GM04504 (cell line): ENCODE measurements at regions not wholly inside any gene's neighbourhood (a gene's known extent, or its start where the extent isn't known, plus 50 kb on each side); places are given as distances from the start of the nearest gene placed in this dataset.

ENCODE experiments used
- DNase-seq: peaks from one replicate; pipeline ENCODE4 v3.0.0-alpha.2; 2012; ENCODE audit warnings: low read depth

DNA sequence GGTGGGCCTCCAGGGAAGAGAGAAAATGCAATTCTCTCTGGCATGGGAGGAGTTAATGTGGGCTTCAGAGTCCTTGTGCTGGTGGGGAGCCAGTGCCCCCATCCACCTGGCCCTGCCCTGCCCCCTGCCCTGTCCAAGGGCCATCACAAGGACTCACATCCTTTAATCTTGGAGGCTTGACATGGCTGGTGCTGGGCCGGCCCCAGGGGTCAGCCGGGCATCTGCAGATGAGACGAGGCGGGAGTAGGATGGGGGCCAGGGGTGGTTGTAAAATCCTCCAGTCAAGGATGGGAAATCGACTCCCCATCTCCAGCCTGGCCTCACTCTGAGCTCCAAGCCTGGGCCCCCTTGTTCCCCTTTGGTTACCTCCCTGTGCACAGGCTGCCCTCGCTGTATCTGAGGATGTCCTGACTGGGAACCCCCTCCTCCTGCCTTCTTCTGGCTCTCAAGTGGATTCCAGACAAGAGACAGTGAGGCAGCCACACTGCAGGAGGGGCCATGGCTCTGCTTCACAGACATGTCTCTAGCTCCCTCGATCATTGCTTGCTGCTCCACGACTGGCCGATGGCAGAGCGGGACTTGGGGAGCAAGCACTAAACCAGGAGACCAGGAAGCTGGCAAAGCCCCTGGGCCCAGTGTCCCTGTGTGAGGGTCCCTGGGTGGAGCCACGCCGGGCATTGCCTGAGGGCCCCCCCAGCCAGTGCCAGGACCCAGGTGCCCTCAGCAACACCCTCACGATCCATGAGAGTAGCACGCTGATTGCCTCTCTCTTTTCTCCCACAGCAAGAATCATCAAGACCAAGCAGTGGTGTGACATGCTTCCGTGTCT is 1120.5 kb downstream of the BRD1 start:
- no peak for DNase-seq

DNA sequence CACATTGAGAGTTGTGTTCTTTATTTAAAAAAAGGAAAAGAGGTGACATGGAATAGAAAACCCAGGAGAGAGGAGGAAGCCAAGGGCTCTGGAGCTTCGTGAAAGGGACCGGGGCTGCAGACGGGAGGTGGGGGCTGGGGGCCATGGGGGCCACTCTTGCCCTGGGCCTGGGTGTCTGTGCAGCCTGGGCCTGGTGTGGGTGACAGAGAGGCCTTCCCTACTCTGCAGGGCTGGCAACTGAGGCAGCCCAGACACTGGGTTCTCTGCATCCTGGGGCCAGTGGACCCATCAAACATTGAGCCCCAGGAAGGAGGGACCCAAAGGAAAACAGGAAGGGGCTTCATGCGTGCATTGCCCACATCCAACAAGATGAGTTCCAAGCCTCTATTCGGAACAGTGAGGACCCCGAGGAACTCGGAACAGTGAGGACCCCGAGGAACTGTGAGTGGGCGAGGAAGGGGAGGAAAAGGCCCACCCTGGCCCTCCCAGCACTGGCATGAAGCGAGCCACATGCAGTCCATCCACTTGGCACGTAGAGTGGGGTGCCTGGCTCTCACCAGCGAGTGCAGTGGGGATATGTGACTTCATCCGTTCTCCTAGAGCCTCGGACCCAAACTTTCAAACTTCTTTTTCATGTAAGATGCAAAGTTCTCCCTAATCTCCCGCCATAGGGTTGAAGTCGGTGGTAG is 1121.6 kb downstream of the BRD1 start:
- no peak for DNase-seq

DNA sequence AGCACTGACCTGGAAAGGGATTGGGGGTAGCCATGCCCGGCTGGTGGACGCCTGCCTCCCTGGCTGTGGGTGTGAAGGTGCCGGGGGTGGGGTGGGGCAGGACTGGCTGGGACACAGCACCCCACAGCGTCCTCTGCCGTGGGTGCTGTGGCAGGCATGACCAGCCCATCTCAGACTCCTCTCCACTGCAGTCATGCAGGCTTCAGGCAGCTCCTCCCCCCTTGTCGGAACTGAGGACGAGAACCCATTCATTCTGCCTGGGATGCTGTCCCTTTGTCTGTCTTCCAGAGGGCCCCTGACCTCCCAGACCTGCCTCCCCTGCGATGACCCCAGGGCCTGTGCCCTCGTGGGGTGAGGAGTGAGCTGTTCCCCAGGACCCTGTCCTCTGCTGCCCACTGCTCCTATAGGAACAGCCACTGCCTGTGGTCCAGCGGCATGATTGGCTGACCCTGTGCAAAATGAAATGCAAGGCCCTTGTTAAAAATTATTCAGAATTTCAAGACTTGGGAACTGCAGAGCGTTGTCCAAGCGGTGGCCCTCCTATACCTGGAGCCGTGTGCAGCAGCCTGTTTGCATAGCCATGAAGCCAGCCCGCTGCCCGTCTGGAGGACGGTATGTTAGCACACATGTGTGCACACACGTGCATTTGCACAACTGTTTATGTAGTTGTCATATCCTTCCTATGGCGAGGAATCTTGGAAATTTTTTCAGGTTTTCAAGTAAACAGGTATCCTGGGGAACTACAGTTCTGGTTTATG is 1122.3 kb downstream of the BRD1 start:
- DNase-seq, result no peak

DNA sequence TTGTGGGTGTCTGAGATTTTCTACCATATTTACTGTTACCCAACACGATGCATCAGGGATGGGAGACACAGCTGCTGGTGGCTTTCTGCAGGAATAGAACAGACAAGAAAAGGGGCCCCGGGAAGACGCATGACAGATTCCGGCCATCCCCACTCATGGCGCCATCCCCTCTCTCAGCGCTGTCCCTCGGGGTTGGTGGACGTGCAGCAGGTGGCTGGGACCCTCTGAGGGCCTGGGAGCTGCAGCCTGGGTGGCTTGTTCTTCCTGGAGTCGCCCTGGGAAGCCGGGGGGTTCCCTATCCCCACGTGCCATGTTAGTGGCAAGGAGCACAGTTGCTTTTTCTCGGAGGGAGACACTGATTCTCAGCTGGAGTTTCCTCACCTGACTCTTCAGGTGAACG is 1123.3 kb downstream of the BRD1 start:
- DNase-seq, result no peak

DNA sequence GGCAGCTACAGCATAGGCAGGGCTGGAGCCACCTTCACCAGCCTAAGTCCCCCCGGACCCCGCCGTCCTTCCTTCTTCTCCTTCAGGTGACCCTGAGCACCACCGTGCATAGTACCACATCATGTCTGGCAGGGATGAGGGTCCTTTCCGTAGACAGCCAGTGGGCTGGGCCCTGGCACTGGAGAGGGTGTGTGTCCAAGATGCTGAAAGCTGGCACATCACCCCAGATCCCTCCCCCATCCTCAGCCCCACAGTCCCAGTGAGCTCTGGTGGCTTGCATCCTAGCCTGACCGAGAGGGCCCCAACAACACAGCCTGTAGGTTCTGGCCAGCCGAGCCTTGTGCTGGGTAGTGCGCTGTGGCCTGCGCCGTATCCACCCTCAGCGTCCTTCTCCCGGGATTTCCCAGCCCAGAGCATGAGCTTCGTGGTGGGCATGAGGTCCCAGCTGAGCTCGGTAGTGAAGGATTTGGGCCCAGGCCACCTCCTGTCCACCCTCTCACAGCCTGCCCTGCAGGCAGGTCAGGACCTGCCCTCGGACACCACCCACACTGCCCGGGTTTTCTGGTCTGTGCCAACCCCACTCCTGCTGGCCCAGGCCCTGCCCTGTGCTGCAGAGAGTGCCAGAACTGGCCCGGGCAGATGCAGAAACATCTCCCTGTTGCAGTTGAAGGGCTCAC is 1124.3 kb downstream of the BRD1 start:
- no peak for DNase-seq

DNA sequence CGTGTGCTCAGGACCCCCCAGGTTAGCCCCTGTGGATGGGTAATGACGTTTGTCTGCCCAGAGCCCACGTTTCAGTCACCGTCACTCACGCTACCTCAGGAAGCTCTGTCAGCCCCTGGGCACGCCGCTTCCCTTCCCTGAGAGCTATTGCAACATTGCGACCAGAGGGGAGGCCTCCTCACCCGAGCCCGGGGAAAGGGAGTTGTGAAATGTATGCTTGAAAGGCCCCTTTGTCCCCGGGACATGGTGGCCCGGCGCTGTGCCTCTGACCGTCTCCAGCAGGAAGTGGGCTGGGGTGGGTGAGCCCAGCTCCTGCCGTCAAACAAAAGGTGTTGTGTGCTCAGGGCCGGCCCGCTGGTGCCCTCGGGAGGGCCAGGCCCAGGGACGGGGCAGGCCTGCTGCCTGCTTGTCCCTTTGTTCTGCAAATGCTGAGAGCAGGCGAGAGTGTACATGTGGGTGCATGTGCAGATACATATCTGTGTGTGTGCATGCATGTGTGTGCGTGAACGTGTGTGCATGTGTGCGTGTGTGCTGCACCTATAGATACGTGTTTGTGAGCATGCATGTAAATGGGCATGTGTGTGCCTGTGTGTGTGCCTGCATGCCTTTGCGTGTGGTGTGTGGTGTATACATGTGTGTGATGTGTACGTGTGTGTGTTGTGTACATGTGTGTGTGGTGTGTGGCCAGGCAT is 1125.0 kb downstream of the BRD1 start:
- no peak for DNase-seq

DNA sequence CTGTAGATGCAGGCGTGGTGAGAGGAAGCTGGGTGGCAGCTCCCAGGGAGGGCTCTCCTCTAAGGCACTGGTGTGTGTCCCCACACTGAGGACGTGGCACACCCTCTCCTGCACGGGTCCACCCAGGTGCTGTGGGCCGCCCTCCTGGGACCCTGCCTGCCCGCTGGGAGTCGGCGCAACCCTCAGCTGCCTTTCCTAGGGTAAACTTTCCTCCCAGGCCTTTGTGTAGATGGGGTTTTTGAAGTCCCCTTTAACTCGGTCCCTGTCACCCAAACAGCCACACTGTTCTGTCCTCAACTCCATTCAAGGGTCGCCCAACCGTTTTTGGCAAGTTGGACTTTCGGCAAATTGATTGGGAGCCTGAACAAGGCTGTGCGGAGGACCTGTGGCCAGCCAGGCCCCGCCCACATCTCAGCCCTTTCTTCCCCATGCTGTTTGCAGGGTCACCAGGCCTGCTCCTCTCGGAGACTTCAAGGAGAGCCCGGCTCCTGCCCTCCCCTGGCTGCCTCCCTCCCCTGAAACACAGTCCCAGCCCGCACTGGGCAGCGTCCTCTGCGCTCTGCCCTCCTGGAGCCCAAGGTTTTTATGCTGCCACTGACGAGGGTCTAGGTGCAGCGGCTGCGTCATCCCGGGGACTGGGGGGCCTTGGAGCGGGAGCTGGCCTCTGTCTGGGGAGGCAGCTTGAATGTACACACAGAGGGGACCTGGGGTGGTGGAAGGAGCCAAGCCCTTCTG is 1126.2 kb downstream of the BRD1 start:
- no peak for DNase-seq

DNA sequence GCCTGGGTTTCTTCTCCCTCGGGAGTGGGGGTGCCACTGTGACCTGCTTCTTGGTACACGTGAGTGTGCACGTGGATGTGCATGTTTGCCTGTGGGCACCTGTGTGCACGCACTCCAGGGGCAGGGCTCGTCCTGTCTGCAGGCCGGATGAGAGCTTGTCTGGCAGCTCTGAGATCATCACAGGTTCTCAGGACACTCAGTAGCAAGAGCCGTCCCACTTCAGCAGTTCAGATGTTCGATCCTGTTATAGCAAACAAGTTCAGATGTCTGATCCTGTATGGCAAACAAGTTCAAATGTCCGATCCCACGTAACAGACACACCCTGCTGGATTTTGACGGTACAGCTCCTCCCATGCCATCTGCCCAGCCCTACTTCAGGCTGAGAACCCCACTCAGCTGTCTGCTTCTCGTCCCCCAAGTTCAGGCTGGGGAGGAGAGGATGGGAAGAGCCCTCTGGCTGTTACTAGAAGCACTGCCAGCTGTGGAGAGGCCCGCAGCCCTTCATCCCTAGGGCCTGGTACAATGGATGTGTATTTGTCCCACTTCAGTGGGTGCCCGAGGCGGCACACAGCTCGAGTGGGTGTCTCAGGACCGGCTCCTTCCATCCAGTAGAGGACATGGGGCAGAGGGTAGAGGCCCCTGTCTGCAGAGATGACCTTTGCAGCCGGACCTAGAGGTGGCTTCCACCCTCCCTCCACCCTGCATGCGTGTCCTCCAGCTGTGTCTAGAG is 1126.9 kb downstream of the BRD1 start:
- no peak for DNase-seq

DNA sequence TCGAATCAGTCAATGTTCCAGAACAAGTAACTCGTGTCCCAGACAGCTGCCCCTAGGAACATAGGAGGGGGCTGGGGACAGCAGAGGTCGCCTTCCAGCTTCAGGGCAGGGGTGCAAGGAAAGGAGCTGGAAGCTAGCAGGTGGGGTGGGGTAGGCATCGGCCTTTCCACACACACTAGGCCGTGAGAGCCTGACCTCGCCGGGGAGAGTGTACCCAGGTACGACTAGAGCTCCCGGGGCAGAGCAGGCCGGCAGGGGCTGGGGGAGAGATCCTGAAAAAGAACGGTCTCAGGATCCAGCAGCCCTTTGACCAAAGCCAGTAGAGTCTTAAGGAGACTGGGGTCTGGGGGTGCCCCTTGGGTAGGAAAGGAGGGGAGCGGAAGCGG is 1127.5 kb downstream of the BRD1 start:
- no peak for DNase-seq

DNA sequence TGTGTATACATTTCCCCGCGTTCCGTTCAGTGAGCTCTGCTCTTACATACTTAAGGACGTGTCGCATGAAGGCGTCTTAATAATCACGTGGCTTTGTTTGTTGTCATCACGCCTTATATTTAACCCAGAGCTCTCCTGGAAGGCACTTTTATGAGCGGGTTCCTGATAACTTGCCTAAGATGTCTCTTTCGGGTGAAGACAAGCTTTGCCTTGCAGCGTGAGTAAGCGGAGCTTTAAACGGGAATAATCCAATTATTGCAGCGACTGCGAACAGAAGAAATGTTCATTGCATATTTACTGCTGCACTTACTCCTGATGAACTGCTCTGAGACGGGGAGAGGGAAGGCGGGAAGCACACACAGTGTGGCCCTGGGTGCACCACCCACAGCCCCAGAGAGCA is 1128.2 kb downstream of the BRD1 start:
- no peak for DNase-seq

DNA sequence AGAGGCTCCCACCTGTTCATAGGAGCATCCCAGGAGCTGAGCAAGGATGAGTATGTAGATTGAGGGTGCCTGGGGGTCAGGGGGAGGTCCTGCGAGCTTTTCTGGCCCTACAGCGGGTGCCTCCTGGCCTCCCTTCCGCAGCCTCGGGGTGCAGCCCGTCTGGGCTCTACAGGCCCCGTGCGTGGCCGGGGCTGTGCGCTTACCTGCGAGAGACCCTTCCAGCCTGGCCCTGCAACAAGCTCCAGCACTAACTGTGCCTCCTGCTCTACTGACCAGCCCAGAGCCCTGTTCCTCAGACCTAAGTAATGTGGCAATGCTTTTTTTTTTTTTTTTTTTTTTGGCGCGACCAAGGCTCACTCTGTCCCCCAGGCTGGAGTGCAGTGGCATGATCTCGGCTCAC is 1129.1 kb downstream of the BRD1 start:
- DNase-seq, result no peak

DNA sequence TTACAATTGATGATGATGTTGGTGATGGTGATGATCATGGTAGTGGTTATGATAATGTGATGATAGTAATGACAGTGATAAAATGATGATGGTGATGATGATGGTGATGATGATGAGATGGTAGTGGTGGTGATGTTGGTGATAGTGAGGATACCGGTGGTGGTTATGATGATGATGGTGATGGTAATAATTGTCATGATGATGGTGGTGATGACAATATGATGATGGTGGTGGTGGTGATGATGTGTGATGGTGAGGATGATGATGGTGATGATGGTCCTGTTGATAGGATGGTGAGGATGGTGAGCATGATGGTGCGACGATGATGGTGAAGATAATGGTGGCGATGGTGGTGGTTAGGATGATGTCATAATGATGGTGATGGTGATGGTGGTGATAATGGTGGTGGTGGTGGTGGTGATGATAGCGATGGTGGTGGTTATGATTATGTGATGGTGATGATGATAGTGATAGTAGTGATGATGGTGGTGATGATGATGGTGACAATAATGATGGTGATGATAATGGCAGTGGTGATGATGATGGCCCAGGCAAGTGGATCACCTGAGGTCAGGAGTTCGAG is 1129.9 kb downstream of the BRD1 start:
- no peak for DNase-seq

DNA sequence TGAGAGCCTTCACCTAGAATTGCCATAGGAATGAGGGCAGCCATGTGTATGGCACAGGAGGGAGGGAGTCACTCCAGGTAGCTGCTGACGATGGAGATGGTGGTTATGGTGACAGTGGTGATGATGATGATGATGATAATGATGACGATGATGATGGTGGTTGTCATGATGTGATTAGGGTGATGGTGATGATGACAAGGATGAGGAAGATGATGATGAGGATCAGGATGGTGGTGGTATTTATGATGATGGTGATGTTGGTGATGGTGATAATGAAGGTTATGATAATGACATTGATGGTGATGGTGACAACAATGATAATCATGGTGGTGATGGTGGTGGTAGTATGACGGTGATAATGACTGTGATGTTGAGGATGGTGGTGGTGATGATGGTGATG is 1130.5 kb downstream of the BRD1 start:
- DNase-seq, result no peak

DNA sequence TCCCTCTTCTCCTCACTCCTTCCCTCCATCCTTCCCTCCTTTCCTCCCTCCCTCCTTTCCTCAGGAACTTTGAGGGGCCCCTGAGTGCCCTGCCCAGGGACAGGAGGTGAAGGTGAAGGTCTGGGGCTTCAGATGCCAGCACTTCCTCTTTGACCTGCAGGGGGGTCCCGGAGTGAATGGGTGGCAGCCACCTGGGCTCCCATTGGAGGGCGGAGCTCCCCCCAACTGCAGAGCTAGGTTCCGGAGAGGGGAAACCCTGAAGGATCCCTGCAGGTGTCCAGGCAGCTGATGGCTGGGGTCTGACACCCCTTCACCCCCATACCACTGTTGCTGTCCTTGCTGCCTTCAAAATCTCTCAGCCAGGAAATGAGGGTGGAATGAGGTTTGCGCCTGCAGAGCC is 1131.3 kb downstream of the BRD1 start:
- no peak for DNase-seq

DNA sequence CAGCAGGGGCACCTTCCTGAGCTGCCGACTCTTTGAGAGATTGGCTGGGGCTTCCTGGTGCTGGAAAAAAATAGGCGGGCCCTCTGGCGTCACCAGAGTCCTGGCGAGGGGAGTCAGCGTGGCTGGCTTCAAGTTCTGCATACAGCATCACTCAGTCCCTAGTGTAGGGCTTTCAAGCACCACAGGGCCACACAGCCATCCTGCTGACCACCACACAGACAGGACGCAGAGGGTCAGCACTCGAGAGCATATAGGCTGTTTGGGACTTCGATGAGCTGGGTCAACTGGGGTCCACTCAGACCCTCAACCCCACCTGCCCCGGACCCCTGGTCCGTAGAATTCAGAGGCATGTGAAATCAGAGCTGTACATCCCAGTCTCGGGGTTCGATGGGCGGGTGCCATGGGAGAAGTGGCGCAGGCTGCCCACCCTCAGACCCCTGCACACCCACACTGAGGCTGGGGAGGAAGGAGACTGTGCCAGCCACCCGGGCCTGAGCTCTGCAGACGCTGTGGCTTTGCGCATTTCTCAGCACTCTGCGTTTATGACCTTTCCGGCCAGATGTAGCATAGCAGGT is 1131.9 kb downstream of the BRD1 start:
- DNase-seq, result no peak

DNA sequence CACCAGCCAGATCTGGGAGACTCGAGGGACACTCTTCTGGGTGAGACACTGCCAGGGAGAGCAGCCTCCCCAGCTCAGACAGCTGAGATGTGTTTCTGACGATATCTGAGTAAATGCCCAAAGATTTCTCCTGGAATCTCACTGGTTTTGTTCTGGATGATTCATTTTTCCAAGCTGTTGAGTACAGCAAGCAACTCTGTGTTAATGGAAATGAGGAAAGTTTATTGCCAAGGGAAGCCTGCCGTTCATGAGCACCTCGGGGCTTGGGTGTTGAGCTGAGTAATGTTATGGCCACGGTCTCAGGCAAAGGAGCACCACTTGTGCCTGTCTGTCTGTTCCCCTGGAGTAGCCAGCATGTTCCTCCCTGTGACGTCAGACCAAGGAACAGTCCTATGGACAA is 1132.4 kb downstream of the BRD1 start:
- peak; percentile 52 for DNase-seq

DNA sequence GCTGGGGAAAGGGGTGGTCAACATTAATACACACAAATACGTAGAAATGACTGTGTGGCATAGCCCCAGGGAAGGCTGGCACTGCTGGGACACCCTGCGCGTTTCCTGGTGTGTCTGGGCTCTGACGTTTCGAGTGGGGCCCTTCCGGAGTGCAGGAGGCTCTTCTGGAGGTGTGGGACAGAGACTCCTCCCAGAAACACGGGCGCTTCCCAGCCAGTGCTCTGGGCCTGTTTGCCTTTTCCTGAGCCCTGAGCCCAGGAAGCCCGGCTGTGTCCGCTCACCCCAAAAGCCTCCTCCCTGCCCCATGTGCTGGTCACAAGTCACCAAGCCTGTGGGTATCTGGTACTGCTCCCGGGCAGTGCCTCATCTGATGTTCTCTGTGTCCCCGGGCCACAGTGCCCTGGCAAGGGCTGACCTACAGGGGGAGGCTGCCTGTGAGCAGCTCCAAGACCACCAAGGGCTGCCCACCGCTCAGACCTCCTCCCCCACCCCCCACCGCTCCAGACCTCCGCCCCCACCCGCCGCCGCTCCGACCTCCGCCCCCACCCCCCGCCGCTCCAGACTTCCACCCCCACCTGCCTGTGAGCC is 1133.3 kb downstream of the BRD1 start:
- DNase-seq, result no peak

DNA sequence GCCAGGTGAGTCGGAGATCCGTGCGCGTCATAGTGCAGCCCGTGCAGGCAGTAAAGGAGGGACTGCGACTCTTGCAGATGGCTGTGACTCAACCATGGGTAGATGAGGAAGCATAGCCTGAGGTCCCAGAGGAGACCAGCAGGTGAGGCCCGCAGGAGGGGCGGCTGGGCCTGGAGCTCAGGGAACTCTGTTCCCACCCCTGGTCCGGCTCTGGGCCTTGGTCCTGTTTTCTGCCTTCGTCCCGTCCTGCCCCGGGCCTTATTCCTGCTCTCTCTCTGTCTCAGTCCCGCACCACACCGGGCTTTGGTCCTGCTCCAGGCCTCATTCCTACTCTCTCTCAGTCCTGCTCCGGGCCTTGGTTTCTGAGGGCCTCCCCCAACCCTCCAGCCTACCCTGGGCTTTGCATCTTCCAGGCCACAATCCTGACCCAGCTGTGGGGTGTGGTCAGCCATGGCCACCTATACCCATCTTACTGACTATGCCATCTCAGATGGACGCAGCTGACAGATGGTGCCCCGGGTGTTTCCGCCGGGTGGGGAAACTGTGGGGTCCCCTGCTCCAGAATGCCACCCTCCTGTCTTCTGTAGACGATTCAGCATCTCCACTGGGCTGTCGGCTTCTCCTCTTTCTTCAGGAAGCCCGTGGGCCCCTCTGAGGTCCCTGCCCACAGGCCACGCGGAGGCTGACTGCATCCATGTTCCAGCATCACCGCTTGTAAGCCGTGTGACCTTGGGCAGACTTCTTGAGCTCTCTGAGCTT is 1134.1 kb downstream of the BRD1 start:
- DNase-seq, result no peak
